Tibial nerve (tissue), 4 donors: ENCODE measurements at regions not wholly inside any gene's neighbourhood (a gene's known extent, or its start where the extent isn't known, plus 50 kb on each side); places are given as distances from the start of the nearest gene placed in this dataset.
"Not testable (repeated sequence)": the region's sequence is repeated elsewhere in the genome, so short reads cannot be mapped to it uniquely, and the experiment has no call there.

ENCODE experiments used
- DNase-seq, 2 donors: peaks; one replicate each; pipeline ENCODE4 v3.0.0-alpha.2; 2019; ENCODE audit warnings: low spot score in 2 of 2
- H3K27ac ChIP-seq, 4 donors: fragments of 200-600 bp; sonication (generic) in 3 of 4; one replicate each; pipeline ENCODE4 v1.5.1; 2017 to 2019; ENCODE audit warnings: mild to moderate bottlenecking in 1 of 4
- H3K27me3 ChIP-seq, 2 donors: fragments of 200-600 bp; sonication (generic) in 1 of 2; one replicate each; pipeline versions ENCODE4 v1.5.1 to v1.6.0; 2017 to 2019
- H3K36me3 ChIP-seq, 3 donors: fragments of 200-600 bp; sonication (generic); one replicate each; pipeline ENCODE4 v1.5.1; 2018 to 2019
- H3K4me1 ChIP-seq, 4 donors: fragments of 200-600 bp; sonication (generic) in 3 of 4; one replicate each; pipeline ENCODE4 v1.5.1; 2017 to 2019
- H3K4me3 ChIP-seq, 4 donors: fragments of 200-600 bp; sonication (generic) in 3 of 4; one replicate each; pipeline ENCODE4 v1.5.1; 2017 to 2019; ENCODE audit warnings: mild to moderate bottlenecking in 1 of 4, moderate library complexity in 1 of 4
- H3K9me3 ChIP-seq, 4 donors: fragments of 200-600 bp; sonication (generic) in 3 of 4; one replicate each; pipeline ENCODE4 v1.5.1; 2017 to 2019
- CTCF ChIP-seq, 5 experiments: fragments of 200-600 bp in 3 of 5; fragments of 450-650 bp in 2 of 5; sonication (generic) in 3 of 5; IDR thresholded peaks; one replicate each; pipeline ENCODE4 v1.5.1; 2016 to 2019; ENCODE audit warnings: antibody characterized with exemption in 5 of 5, mild to moderate bottlenecking in 3 of 5, moderate library complexity in 2 of 5
- EP300 ChIP-seq, 2 donors: sonication (generic); formaldehyde crosslinking; IDR thresholded peaks; one replicate each; pipeline ENCODE4 v1.6.1; 2017; ENCODE audit warnings: antibody characterized with exemption in 2 of 2, mild to moderate bottlenecking in 1 of 2
- POLR2A ChIP-seq, 2 donors: fragments of 450-650 bp; IDR thresholded peaks; one replicate each; pipeline ENCODE4 v1.6.1; 2017; ENCODE audit warnings: antibody characterized with exemption in 2 of 2, mild to moderate bottlenecking in 2 of 2, moderate library complexity in 2 of 2
- WGBS, 2 donors: methylation state at CpG; one replicate each; pipeline ENCODE4 v1.1.5; 2018; 5-methylcytosine and 5-hydroxymethylcytosine counted together

GRCh38 chr10:90224791-90225566, 523.6 kb downstream of the KIF20B start:
- Histone ChIP-seq H3K4me1 (peaks cover 0 to 5% (median 0%) of the 10 kb centered on the region in 4 donors), H3K9me3 (no peaks in the 10 kb centered on the region), H3K4me3 (no peak overlapping the region), H3K27ac (no peak overlapping the region), H3K36me3 (no peaks in the 10 kb centered on the region), H3K27me3 (no peaks in the 10 kb centered on the region)
- 87 to 95% methylated on average over 2 of the region's 2 CpGs for WGBS, 2 donors
- no peak for DNase-seq
- no peak for TF ChIP-seq CTCF (IDR thresholded peaks at IDR 0.05)
- no peak for TF ChIP-seq EP300 (IDR thresholded peaks at IDR 0.05)
- no peak for TF ChIP-seq POLR2A (IDR thresholded peaks at IDR 0.05)

GRCh38 chr10:90226517-90226916, 525.1 kb downstream of the KIF20B start:
- Histone ChIP-seq H3K4me3 (no peak overlapping the region), H3K36me3 (no peaks in the 10 kb centered on the region), H3K4me1 (peaks cover 0 to 5% (median 0%) of the 10 kb centered on the region in 4 donors), H3K9me3 (no peaks in the 10 kb centered on the region), H3K27me3 (no peaks in the 10 kb centered on the region), H3K27ac (no peak overlapping the region)
- TF ChIP-seq POLR2A (IDR thresholded peaks at IDR 0.05) (no peak), CTCF (IDR thresholded peaks at IDR 0.05) (no peak)
- no peak for DNase-seq
- 90 to 92% methylated on average over 3 of the region's 3 CpGs for WGBS, 2 donors

- Histone ChIP-seq H3K27ac (no peak overlapping the region), H3K9me3 (no peaks in the 10 kb centered on the region), H3K4me3 (no peak overlapping the region), H3K36me3 (no peaks in the 10 kb centered on the region), H3K27me3 (no peaks in the 10 kb centered on the region), H3K4me1 (peaks cover 0 to 5% (median 0%) of the 10 kb centered on the region in 4 donors)
- WGBS, 2 donors = 70 to 77% methylated on average over 2 of the region's 2 CpGs
- no peak for TF ChIP-seq EP300 (IDR thresholded peaks at IDR 0.05)
- DNase-seq = no peak
These were observed 525.8 kb downstream of the KIF20B start for GRCh38 chr10:90227217-90227656.

- no peak for TF ChIP-seq POLR2A (IDR thresholded peaks at IDR 0.05)
- no peak for TF ChIP-seq CTCF (IDR thresholded peaks at IDR 0.05)
- TF ChIP-seq EP300 (IDR thresholded peaks at IDR 0.05) = no peak
- H3K4me1 ChIP-seq = peaks cover 0 to 5% (median 0%) of the 10 kb centered on the region in 4 donors
- 84 to 88% methylated on average over 2 of the region's 2 CpGs for WGBS, 2 donors
- no peaks in the 10 kb centered on the region for H3K36me3 ChIP-seq
- H3K9me3 ChIP-seq = no peaks in the 10 kb centered on the region
- H3K27ac ChIP-seq = no peak overlapping the region
- DNase-seq = no peak
- H3K4me3 ChIP-seq = no peak overlapping the region
- no peaks in the 10 kb centered on the region for H3K27me3 ChIP-seq
These were observed 526.4 kb downstream of the KIF20B start for GRCh38 chr10:90227786-90228185.

GRCh38 chr10:90229486-90229885, 528.1 kb downstream of the KIF20B start:
- no peaks in the 10 kb centered on the region for H3K36me3 ChIP-seq
- no peak for DNase-seq
- no peak overlapping the region for H3K27ac ChIP-seq
- no peak for TF ChIP-seq EP300 (IDR thresholded peaks at IDR 0.05)
- TF ChIP-seq CTCF (IDR thresholded peaks at IDR 0.05) = no peak
- TF ChIP-seq POLR2A (IDR thresholded peaks at IDR 0.05) = no peak
- 94 to 100% methylated on average over 2 of the region's 2 CpGs for WGBS, 2 donors
- no peak overlapping the region for H3K4me3 ChIP-seq
- peaks cover 0 to 5% (median 0%) of the 10 kb centered on the region in 4 donors for H3K4me1 ChIP-seq
- H3K27me3 ChIP-seq = no peaks in the 10 kb centered on the region
- no peaks in the 10 kb centered on the region for H3K9me3 ChIP-seq

GRCh38 chr10:90233805-90234204, 532.4 kb downstream of the KIF20B start:
- DNase-seq, H3K4me3 ChIP-seq, H3K27ac ChIP-seq, H3K36me3 ChIP-seq, H3K27me3 ChIP-seq, H3K4me1 ChIP-seq: not testable (repeated sequence)
- H3K9me3 ChIP-seq = peaks cover 0 to 11% (median 0%) of the 10 kb centered on the region in 4 donors
- 48 to 54% methylated on average over 1 of the region's 1 CpG for WGBS, 2 donors
